GM12878 (cell line): ENCODE measurements at regions not wholly inside any gene's neighbourhood (a gene's known extent, or its start where the extent isn't known, plus 50 kb on each side); places are given as distances from the start of the nearest gene placed in this dataset.

Source experiments
- ATAC-seq: fragments of 200-7000 bp; cut with Tn5 transposase; 3 replicates; pipeline ENCODE4 v1.9.1; 2020; ENCODE audit warnings: mild to moderate bottlenecking, moderate library complexity
- BruUV-seq: library from RNA; stranded (reverse); fragments of 400-500 nt; replicated peaks from 2 replicates; lab custom pipeline; 2021; lab: Mats Ljungman, UMichigan
- CTCF ChIA-PET: fragments of 300-600 bp; sonication (Branson Sonifier 250); formaldehyde crosslinking; extraction: SDS; loops from one replicate; lab custom pipeline; 2021; ENCODE audit warnings: inconsistent platforms; lab: Yijun Ruan, JAX
- POLR2A ChIA-PET: fragments of 350-600 bp; formaldehyde crosslinking; extraction: SDS; loops from one replicate; lab custom pipeline; 2021; ENCODE audit warnings: inconsistent platforms; lab: Charles Lee
- RAD21 ChIA-PET: fragments of 300-600 bp; sonication (Branson Sonifier 250); formaldehyde crosslinking; loops from one replicate; lab custom pipeline; 2023; ENCODE audit warnings: antibody characterized with exemption; ENCODE audit not compliant: unreplicated experiment; lab: Charles Lee
- SMC1A ChIA-PET: fragments of 300-600 bp; sonication (Branson Sonifier 250); formaldehyde crosslinking; loops from one replicate; lab custom pipeline; 2023; ENCODE audit not compliant: unreplicated experiment, uncharacterized antibody; lab: Charles Lee
- DNase-seq: peaks from one replicate; pipeline ENCODE4 v3.0.0-alpha.2; 2011; ENCODE audit warnings: low read depth, low spot score
- FAIRE-seq: peaks from 3 replicates; lab custom pipeline; 2011; peaks lifted over from hg19 to GRCh38; lab: Jason Lieb, UNC
- H2AFZ ChIP-seq: 2 replicates; pipeline ENCODE4 v1.6.0; 2011; ENCODE audit warnings: low read depth, low read length, control low read depth; ENCODE audit not compliant: control insufficient read depth
- H3K27ac ChIP-seq: 2 replicates; pipeline ENCODE4 v1.5.1; 2011; ENCODE audit warnings: control low read depth; ENCODE audit not compliant: control insufficient read depth, insufficient read depth
- H3K27me3 ChIP-seq, 2 experiments: replicated peaks in 1 of 2; 2 replicates each; pipeline versions ENCODE4 v1.6.0 to v1.6.1; 2011; ENCODE audit warnings: low read length in 1 of 2; ENCODE audit not compliant: control insufficient read depth in 2 of 2, insufficient read depth in 2 of 2
- H3K36me3 ChIP-seq, 2 experiments: 2 replicates each; pipeline ENCODE4 v1.5.1; 2011; ENCODE audit warnings: low read length in 1 of 2; ENCODE audit not compliant: control insufficient read depth in 2 of 2, insufficient read depth in 2 of 2
- H3K4me1 ChIP-seq: 2 replicates; pipeline ENCODE4 v1.6.1; 2011; ENCODE audit warnings: mild to moderate bottlenecking, low read length, moderate library complexity, mixed read lengths; ENCODE audit not compliant: control insufficient read depth, insufficient read depth
- H3K4me2 ChIP-seq: 2 replicates; pipeline ENCODE4 v1.6.0; 2011; ENCODE audit warnings: control low read depth; ENCODE audit not compliant: control insufficient read depth, insufficient read depth
- H3K4me3 ChIP-seq: fragments of 200-600 bp; sonication (generic); 2 replicates; pipeline ENCODE4 v1.5.1; 2016
- H3K79me2 ChIP-seq: 2 replicates; pipeline ENCODE4 v1.6.0; 2011; ENCODE audit warnings: low read length; ENCODE audit not compliant: control insufficient read depth, insufficient read depth
- H3K9ac ChIP-seq: 2 replicates; pipeline ENCODE4 v1.8.0; 2011; ENCODE audit warnings: low read length, control low read depth, mixed read lengths; ENCODE audit not compliant: control insufficient read depth, insufficient read depth
- H3K9me3 ChIP-seq: replicated peaks from 3 replicates; pipeline ENCODE4 v1.5.1; 2011; ENCODE audit warnings: mild to moderate bottlenecking, low read length; ENCODE audit not compliant: control insufficient read depth, insufficient read depth
- H4K20me1 ChIP-seq: 2 replicates; pipeline ENCODE4 v1.6.0; 2011; ENCODE audit not compliant: control insufficient read depth, insufficient read depth
- BMI1 ChIP-seq: fragments of 450-650 bp; IDR thresholded peaks from 2 replicates; pipeline ENCODE4 v1.6.1; 2016; ENCODE audit warnings: mild to moderate bottlenecking, moderate library complexity, borderline replicate concordance
- E4F1 ChIP-seq: fragments of 450-650 bp; IDR thresholded peaks from 2 replicates; pipeline ENCODE4 v1.6.1; 2018; ENCODE audit warnings: borderline replicate concordance, mild to moderate bottlenecking; ENCODE audit not compliant: partially characterized antibody
- IKZF2 ChIP-seq, 2 experiments: fragments of 450-650 bp; IDR thresholded peaks; 2 replicates each; pipeline ENCODE4 v1.6.1; 2017; ENCODE audit warnings: mild to moderate bottlenecking in 2 of 2, moderate library complexity in 2 of 2
- KLF5 ChIP-seq: fragments of 450-650 bp; IDR thresholded peaks from 2 replicates; pipeline ENCODE4 v1.6.1; 2014; ENCODE audit warnings: mild to moderate bottlenecking; ENCODE audit not compliant: partially characterized antibody
- MTA2 ChIP-seq: fragments of 450-650 bp; IDR thresholded peaks from 2 replicates; pipeline ENCODE4 v1.6.1; 2016; ENCODE audit warnings: low read depth, mild to moderate bottlenecking, moderate library complexity
- MXI1 ChIP-seq: fragments of 150-350 bp; IDR thresholded peaks from 2 replicates; pipeline ENCODE4 v1.6.1; 2011; ENCODE audit warnings: low read depth, mild to moderate bottlenecking, inconsistent platforms, low read length, improper control_type of control experiment
- PAX8 ChIP-seq: fragments of 450-650 bp; IDR thresholded peaks from 2 replicates; pipeline ENCODE4 v1.6.1; 2017; ENCODE audit warnings: mild to moderate bottlenecking, moderate library complexity
- PBX3 ChIP-seq: IDR thresholded peaks from 2 replicates; pipeline ENCODE4 v1.6.1; 2011; ENCODE audit warnings: mild to moderate bottlenecking, low read depth, low read length, moderate library complexity; ENCODE audit not compliant: insufficient replicate concordance
- SKIL ChIP-seq: fragments of 450-650 bp; IDR thresholded peaks from 2 replicates; pipeline ENCODE4 v1.6.1; 2017; ENCODE audit warnings: mild to moderate bottlenecking, low read depth, inconsistent platforms; ENCODE audit not compliant: poor library complexity, severe bottlenecking
- USF2 ChIP-seq: IDR thresholded peaks from 2 replicates; pipeline ENCODE4 v1.6.1; 2011; ENCODE audit warnings: low read depth, low read length, improper control_type of control experiment, borderline replicate concordance
- ZNF274 ChIP-seq: IDR thresholded peaks from one replicate; pipeline ENCODE4 v1.8.0; 2011; ENCODE audit not compliant: insufficient read length, insufficient read depth
- WGBS: methylation state at CpG from one replicate; pipeline ENCODE4 v1.1.6; 2016; ENCODE audit warnings: low lambda C conversion rate; ENCODE audit not compliant: insufficient replicate concordance, insufficient coverage; ENCODE audit errors: missing lambda C conversion rate; 5-methylcytosine and 5-hydroxymethylcytosine counted together
- in situ Hi-C: fragments of 300-500 bp; cut with MboI; formaldehyde crosslinking; loops from 9 replicates; pipeline ENCODE4 v1.14.3; 2018; ENCODE audit warnings: mixed read lengths
- intact Hi-C: fragments of 100-400 bp; cut with micrococcal nuclease; formaldehyde crosslinking; loops from one replicate; pipeline ENCODE4 v1.14.2; 2022; ENCODE audit not compliant: unreplicated experiment

- Histone ChIP-seq H3K9ac (no peak overlapping the region), H4K20me1 (no peaks in the 10 kb centered on the region), H3K4me3 (no peak overlapping the region), H3K27ac (no peak overlapping the region), H3K4me2 (no peak overlapping the region), H3K36me3 (no peaks in the 10 kb centered on the region), H3K27me3 (no peaks in the 10 kb centered on the region; a peak in 1 of 4 replicates), H3K4me1 (no peaks in the 10 kb centered on the region), H2AFZ (no peak overlapping the region)
- BruUV-seq = no TSS peak
- ChIA-PET RAD21 (no interaction called here), POLR2A (no interaction called here), CTCF (no interaction called here)
- FAIRE-seq = no peak
- WGBS = 21% methylated on average over 5 of the region's 5 CpGs
- in situ Hi-C loops = no loop called here
- ATAC-seq = no peak
- DNase-seq = no peak
- TF ChIP-seq ZNF274 (no peak), USF2 (no peak), KLF5 (no peak), MTA2 (no peak), PAX8 (no peak)
- TF ChIP-seq, all 136 proteins: peak for 0
- intact Hi-C loops = no loop called here
- Histone ChIP-seq H3K79me2 (no peaks in the 10 kb centered on the region), H3K9me3 (no peaks in the 10 kb centered on the region; the same call in 2 of the 3 replicates)
- SMC1A ChIA-PET = no interaction called here
Measured at GRCh38 chr13:34700155-34700554, 241.9 kb upstream of the NBEA start.

- RAD21 ChIA-PET = no interaction called here
- Histone ChIP-seq H3K4me2 (no peak overlapping the region), H3K79me2 (no peaks in the 10 kb centered on the region), H3K27me3 (no peaks in the 10 kb centered on the region; a peak in 1 of 4 replicates), H3K36me3 (no peaks in the 10 kb centered on the region), H3K4me3 (no peak overlapping the region), H3K27ac (no peak overlapping the region), H3K9me3 (no peaks in the 10 kb centered on the region; the same call in 2 of the 3 replicates), H3K4me1 (no peaks in the 10 kb centered on the region), H3K9ac (no peak overlapping the region), H2AFZ (no peak overlapping the region), H4K20me1 (no peaks in the 10 kb centered on the region)
- no peak for FAIRE-seq
- 42% methylated on average over 4 of the region's 4 CpGs for WGBS
- CTCF ChIA-PET = no interaction called here
- DNase-seq = no peak
- intact Hi-C loops = no loop called here
- no TSS peak for BruUV-seq
- ATAC-seq = no peak
- SMC1A ChIA-PET = no interaction called here
- POLR2A ChIA-PET = no interaction called here
- in situ Hi-C loops = no loop called here
- TF ChIP-seq E4F1 (no peak), BMI1 (no peak), IKZF2 (IDR thresholded peaks at IDR 0.05) (no peak), KLF5 (no peak), SKIL (no peak), PBX3 (no peak), MXI1 (no peak)
Measured at GRCh38 chr13:34701919-34702318, 240.2 kb upstream of the NBEA start.
